SW 1271 (cell line): ENCODE measurements at regions not wholly inside any gene's neighbourhood (a gene's known extent, or its start where the extent isn't known, plus 50 kb on each side); places are given as distances from the start of the nearest gene placed in this dataset.
A peak's percentile ranks its signal among the peaks of the same experiment; 100 is the strongest.
"Not testable (repeated sequence)": the region's sequence is repeated elsewhere in the genome, so short reads cannot be mapped to it uniquely, and the experiment has no call there.

Experiments used
- DNase-seq, 2 experiments: peaks; one replicate each; lab custom pipeline; 2025; lab: John Stamatoyannopoulos, UW

GRCh38 chr16:31745098-31745497, 128.5 kb upstream of the ZNF267 start:
- DNase-seq, result not testable (repeated sequence)

GRCh38 chr16:31745900-31746299, 127.7 kb upstream of the ZNF267 start:
- no peak for DNase-seq

- no peak for DNase-seq
Observed at GRCh38 chr16:31754998-31755615, 118.5 kb upstream of the ZNF267 start.

DNA sequence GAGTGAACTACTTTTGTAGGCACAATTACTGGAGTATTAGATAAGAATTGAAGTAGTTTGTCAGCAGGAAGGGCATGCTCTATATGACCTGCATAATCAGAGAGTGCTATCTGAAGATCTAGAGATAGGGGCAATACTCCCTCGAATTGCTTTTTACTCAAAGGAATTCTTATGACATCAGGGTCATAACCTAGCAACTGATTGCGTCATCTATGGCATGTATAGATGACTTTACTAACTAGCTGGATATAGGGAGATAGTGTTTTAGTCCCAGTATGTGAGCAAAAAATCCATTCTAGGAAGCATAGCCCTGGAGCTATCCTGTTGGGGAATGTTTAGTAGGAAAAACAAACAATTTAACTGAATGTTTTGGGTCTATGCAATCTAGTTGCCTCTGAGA, 109.5 kb upstream of the ZNF267 start:
- no peak for DNase-seq

- DNase-seq, result no peak
Observed at GRCh38 chr16:31767267-31767666, 106.3 kb upstream of the ZNF267 start.

DNA sequence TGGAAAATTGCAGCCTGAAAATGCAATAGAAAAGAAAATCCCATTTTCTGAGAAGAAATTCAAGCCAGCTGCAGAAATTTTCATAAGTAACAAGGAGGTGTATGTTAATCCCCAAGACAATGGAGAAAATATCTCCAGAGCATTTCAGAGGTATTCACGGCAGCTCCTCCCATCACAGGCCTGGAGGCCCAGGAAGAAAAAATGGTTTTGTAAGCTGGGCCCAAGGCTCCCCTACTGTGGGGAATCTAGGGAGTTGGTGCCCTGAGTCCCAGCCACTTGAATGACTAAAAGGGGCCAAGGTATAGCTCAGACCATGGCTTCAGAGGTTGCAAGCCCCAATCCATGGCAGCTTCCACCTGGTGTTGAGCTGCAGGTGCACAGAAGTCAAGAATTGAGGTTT, 93.3 kb upstream of the ZNF267 start:
- DNase-seq, result no peak

DNA sequence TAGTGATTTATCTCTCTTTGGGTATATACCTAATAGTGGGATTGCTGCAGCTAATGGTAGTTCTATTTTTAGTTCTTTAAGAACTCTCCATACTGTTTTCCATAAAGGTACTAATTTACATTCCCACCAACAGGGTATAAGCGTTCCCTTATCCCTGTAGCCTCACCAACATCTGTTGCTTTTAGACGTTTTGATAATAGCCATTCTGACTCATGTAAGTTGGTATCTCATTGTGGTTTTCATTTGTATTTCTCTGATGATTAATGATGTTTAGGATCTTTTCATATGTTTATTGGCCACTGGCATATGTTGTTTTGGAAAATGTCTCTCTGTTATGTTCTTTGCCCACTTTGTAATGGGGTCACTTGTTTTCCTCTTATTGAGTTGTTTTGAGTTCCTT, 88.5 kb upstream of the ZNF267 start:
- peak in 1 of 2 experiments; percentile 2 for DNase-seq

DNA sequence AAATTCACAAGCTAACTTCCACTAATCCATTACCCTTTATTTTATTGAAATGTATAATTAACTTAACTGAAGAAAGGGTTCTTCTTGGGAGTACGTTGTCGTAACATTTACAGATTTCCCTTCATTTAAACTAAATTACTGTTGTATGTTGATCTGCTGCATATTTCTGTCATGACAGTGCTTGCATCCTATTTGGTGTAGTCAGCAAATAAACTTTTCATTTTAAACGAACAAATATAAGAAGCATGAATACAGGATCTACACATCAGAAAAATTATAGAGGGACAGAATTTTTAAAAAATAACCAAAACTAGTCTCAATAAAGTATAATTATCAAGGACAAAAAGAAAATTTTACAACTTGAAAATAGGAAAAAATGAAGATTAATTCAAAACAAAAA, 66.5 kb upstream of the ZNF267 start:
- DNase-seq, result no peak

DNA sequence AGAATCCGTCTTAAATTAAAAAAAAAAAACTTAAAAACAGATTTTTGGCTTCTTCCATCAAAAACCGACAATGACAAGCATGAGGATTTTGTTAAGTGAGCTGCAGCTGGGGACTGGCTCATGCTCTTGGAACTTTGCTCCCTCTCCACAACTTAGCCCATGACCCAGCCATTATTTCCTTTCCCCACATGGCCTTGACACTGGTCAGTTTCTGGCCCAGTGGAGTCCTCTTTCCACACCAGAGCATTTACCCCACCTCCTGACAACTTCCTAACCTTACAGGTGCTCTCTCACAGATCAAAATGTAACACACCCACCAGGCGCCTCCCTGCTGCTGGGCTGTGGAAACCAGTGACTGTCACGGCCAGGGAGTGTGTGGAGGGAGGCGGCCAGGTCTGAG, 62.7 kb upstream of the ZNF267 start:
- DNase-seq, result no peak

DNA sequence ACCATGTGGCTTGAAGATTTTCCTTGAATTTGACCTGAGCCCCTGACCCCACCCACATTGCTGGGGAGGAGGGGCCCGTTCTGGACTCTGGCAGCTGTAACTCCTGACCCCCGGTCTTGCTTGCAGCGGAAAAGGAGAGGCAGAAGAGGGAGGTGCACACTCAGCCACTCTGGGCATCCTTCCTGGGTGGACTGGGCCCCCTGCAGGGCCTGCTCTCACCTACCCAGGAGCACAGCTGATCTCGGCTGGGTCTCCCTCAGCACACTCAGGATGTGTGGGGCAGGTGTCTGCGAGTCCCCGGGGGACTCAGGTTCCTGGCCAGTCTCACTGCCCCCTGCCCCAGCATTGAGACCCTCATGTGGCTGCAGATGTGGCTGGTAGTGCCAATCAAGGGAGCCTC, 57.5 kb upstream of the ZNF267 start:
- not testable (repeated sequence) for DNase-seq

DNA sequence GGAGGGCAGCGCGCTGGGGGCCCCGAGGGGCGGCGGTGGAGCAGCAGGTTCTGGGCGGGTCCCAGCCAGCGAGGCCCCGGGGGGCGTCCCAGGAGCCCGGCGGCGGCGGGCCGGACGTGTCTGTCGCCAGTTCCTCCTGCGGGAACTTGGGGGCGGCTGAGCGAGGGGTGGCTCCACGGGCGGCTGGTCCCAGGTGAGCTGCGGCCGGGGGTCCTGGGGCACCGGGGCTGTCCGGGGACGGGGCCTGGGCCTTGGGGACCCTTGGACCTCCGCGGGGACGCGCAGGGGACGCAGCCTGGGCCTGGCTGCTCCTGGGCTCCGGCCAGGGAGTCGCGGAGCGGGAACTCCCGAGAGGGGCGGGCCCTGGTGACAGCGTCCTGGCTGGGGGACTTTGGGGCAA, 54.2 kb upstream of the ZNF267 start:
- no peak for DNase-seq

DNA sequence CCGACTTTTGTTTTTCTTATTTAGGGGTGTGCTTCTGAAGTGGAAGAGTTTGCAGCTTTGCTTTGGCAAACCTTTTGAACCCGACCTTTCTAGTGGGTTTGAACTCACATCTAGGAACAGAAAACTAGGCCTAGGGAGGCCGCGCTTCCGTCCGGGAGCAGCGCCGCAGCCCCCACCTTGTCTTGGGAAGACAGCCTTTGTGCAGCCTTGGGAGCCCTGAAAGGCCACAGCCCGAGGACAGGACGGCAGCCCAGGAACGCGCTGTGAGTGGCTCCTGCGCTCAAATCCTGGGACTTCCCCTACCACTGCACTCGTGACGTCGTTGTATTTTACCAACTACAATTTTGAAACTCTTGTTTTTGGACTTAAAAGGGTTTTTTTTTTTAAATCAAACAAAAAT, 53.7 kb upstream of the ZNF267 start:
- DNase-seq, result no peak
